Panc1 (cell line): ENCODE measurements at regions not wholly inside any gene's neighbourhood (a gene's known extent, or its start where the extent isn't known, plus 50 kb on each side); places are given as distances from the start of the nearest gene placed in this dataset.

Experiments
- ATAC-seq: fragments of 200-7000 bp; cut with Tn5 transposase; 2 replicates; pipeline ENCODE4 v1.9.1; 2020; ENCODE audit warnings: mild to moderate bottlenecking, moderate library complexity
- BruUV-seq: library from RNA; stranded (reverse); fragments of 400-500 nt; replicated peaks from 2 replicates; lab custom pipeline; 2021; lab: Mats Ljungman, UMichigan
- CTCF ChIA-PET: fragments of 300-600 bp; sonication (Branson Sonifier 250); formaldehyde crosslinking; loops from one replicate; lab custom pipeline; 2022; ENCODE audit warnings: antibody characterized with exemption; lab: Charles Lee
- POLR2A ChIA-PET: fragments of 300-600 bp; sonication (Branson Sonifier 250); formaldehyde crosslinking; loops from one replicate; lab custom pipeline; 2022; ENCODE audit warnings: antibody characterized with exemption; lab: Charles Lee
- DNase-seq: peaks from one replicate; pipeline ENCODE4 v3.0.0-alpha.2; 2010; ENCODE audit warnings: low read depth, low spot score
- H3K27ac ChIP-seq: 2 replicates; pipeline ENCODE4 v1.5.1; 2011; ENCODE audit warnings: mild to moderate bottlenecking, low read length, inconsistent platforms
- H3K27me3 ChIP-seq: fragments of 200-500 bp; sonication (Bioruptor generic); 2 replicates; pipeline ENCODE4 v1.6.0; 2014; ENCODE audit warnings: low read length, inconsistent platforms; ENCODE audit not compliant: control insufficient read depth, insufficient read depth
- H3K36me3 ChIP-seq: fragments of 200-500 bp; sonication (Bioruptor generic); 2 replicates; pipeline ENCODE4 v1.5.1; 2014; ENCODE audit warnings: inconsistent platforms, mild to moderate bottlenecking, low read length, moderate library complexity; ENCODE audit not compliant: control insufficient read depth, insufficient read depth
- H3K4me1 ChIP-seq: 2 replicates; pipeline ENCODE4 v1.5.1; 2011; ENCODE audit warnings: inconsistent platforms, mild to moderate bottlenecking, low read length, moderate library complexity; ENCODE audit not compliant: control insufficient read depth, insufficient read depth
- H3K4me3 ChIP-seq, 2 experiments: 2 replicates each; pipeline ENCODE4 v1.5.1; 2011 to 2012; ENCODE audit warnings: low read depth in 2 of 2, low read length in 2 of 2, mild to moderate bottlenecking in 2 of 2, inconsistent platforms in 1 of 2, moderate library complexity in 1 of 2
- H3K9me3 ChIP-seq: fragments of 200-500 bp; sonication (Bioruptor generic); 2 replicates; pipeline ENCODE4 v1.5.1; 2014; ENCODE audit warnings: low read depth, mild to moderate bottlenecking, inconsistent platforms, low read length, moderate library complexity; ENCODE audit not compliant: control insufficient read depth, insufficient read depth
- POLR2AphosphoS5 ChIP-seq: IDR thresholded peaks from 2 replicates; pipeline ENCODE4 v1.6.1; 2012; ENCODE audit warnings: mild to moderate bottlenecking, low read depth, low read length, moderate library complexity
- SIN3A ChIP-seq: IDR thresholded peaks from 2 replicates; pipeline ENCODE4 v1.6.1; 2012; ENCODE audit warnings: low read depth, mild to moderate bottlenecking, low read length, moderate library complexity, borderline replicate concordance; ENCODE audit not compliant: insufficient read depth
- TCF7L2 ChIP-seq: IDR thresholded peaks from 2 replicates; pipeline ENCODE4 v1.6.1; 2011; ENCODE audit warnings: mild to moderate bottlenecking, low read depth, low read length, inconsistent platforms
- in situ Hi-C: cut with HindIII; loops from 2 replicates; pipeline ENCODE4 v1.10.0; 2016; ENCODE audit warnings: low sequenced_read_pairs, low pct_unique_long_range_greater_than_20kb
- intact Hi-C: fragments of 100-400 bp; cut with micrococcal nuclease; formaldehyde crosslinking; loops from one replicate; pipeline ENCODE4 v1.10.0; 2022; ENCODE audit not compliant: unreplicated experiment
- TF ChIP-seq, protein P1 (sequence below), 2 experiments: IDR thresholded peaks; 2 replicates each; pipeline ENCODE4 v1.6.1; 2011 to 2012; ENCODE audit warnings: low read depth in 2 of 2, control low read depth in 1 of 2, low read length in 1 of 2, mild to moderate bottlenecking in 1 of 2, moderate library complexity in 1 of 2; ENCODE audit not compliant: insufficient read depth in 1 of 2
- TF ChIP-seq, protein P2 (sequence below): fragments of 450-650 bp; IDR thresholded peaks from 2 replicates; pipeline ENCODE4 v1.5.1; 2017; ENCODE audit warnings: mild to moderate bottlenecking

DNA sequence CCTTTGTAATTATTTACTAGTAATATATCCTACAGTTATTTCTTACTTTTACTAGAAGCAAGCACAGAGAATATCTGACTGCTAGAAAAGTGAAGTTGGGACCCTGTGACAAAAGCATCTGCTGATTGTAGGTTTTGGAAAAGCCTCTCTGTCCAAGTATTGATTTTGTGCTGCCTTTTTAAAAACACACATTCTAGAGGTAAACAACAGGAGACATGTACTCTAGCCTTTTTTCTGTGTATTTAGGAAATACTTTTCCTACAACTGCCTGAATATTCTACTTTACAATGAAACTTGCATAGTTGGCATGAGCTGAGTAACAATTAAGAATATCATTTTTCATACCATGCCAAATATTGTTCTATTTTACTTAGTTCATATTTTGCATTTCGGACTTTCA is 1249.0 kb downstream of the SLC16A7 start:
- TF ChIP-seq TCF7L2 (no peak), POLR2AphosphoS5 (no peak), SIN3A (no peak)
- TF ChIP-seq, protein P1, sequence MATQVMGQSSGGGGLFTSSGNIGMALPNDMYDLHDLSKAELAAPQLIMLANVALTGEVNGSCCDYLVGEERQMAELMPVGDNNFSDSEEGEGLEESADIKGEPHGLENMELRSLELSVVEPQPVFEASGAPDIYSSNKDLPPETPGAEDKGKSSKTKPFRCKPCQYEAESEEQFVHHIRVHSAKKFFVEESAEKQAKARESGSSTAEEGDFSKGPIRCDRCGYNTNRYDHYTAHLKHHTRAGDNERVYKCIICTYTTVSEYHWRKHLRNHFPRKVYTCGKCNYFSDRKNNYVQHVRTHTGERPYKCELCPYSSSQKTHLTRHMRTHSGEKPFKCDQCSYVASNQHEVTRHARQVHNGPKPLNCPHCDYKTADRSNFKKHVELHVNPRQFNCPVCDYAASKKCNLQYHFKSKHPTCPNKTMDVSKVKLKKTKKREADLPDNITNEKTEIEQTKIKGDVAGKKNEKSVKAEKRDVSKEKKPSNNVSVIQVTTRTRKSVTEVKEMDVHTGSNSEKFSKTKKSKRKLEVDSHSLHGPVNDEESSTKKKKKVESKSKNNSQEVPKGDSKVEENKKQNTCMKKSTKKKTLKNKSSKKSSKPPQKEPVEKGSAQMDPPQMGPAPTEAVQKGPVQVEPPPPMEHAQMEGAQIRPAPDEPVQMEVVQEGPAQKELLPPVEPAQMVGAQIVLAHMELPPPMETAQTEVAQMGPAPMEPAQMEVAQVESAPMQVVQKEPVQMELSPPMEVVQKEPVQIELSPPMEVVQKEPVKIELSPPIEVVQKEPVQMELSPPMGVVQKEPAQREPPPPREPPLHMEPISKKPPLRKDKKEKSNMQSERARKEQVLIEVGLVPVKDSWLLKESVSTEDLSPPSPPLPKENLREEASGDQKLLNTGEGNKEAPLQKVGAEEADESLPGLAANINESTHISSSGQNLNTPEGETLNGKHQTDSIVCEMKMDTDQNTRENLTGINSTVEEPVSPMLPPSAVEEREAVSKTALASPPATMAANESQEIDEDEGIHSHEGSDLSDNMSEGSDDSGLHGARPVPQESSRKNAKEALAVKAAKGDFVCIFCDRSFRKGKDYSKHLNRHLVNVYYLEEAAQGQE (IDR thresholded peaks at IDR 0.05; ENCODE audit: insufficient read depth in 1 of 2, low read depth in 2 of 2, low read length in 1 of 2) = no peak
- TF ChIP-seq, protein P2, sequence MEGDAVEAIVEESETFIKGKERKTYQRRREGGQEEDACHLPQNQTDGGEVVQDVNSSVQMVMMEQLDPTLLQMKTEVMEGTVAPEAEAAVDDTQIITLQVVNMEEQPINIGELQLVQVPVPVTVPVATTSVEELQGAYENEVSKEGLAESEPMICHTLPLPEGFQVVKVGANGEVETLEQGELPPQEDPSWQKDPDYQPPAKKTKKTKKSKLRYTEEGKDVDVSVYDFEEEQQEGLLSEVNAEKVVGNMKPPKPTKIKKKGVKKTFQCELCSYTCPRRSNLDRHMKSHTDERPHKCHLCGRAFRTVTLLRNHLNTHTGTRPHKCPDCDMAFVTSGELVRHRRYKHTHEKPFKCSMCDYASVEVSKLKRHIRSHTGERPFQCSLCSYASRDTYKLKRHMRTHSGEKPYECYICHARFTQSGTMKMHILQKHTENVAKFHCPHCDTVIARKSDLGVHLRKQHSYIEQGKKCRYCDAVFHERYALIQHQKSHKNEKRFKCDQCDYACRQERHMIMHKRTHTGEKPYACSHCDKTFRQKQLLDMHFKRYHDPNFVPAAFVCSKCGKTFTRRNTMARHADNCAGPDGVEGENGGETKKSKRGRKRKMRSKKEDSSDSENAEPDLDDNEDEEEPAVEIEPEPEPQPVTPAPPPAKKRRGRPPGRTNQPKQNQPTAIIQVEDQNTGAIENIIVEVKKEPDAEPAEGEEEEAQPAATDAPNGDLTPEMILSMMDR = no peak
- ATAC-seq (no peak), DNase-seq (no peak)
- intact Hi-C loops (no loop called here), in situ Hi-C loops (no loop called here)
- no peaks in the 10 kb centered on the region for H3K9me3 ChIP-seq
- H3K27ac ChIP-seq = no peak overlapping the region
- no peaks in the 10 kb centered on the region for H3K36me3 ChIP-seq
- H3K27me3 ChIP-seq = no peaks in the 10 kb centered on the region
- ChIA-PET POLR2A (no interaction called here), CTCF (no interaction called here)
- BruUV-seq = no TSS peak
- no peaks in the 10 kb centered on the region for H3K4me1 ChIP-seq
- H3K4me3 ChIP-seq = no peak overlapping the region

DNA sequence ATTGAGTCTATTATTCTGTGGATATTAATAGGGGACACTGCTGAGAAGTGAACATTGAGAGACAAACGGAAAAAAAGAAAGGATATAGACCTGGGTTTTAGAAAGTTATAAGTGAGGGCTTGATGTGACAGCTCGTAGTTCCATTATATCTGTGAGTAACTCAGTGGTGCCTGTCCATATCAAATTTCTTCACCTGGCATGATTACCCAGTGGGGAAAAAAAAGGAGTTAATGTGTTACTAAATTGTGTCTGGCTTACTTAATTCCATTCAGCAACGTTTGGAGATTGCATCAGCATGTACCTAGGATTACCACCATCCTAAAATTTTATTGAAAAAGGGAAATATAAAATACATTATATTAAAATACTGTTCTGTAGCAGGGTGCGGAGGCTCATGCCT is 1249.9 kb downstream of the SLC16A7 start:
- DNase-seq (no peak), ATAC-seq (no peak)
- Histone ChIP-seq H3K4me3 (no peak overlapping the region), H3K4me1 (no peaks in the 10 kb centered on the region), H3K36me3 (no peaks in the 10 kb centered on the region), H3K27ac (no peak overlapping the region), H3K27me3 (no peaks in the 10 kb centered on the region), H3K9me3 (no peaks in the 10 kb centered on the region)
- ChIA-PET POLR2A (no interaction called here), CTCF (no interaction called here)
- intact Hi-C loops (no loop called here), in situ Hi-C loops (no loop called here)
- no TSS peak for BruUV-seq
- TF ChIP-seq, protein P2 = no peak
- TF ChIP-seq TCF7L2 (no peak), POLR2AphosphoS5 (no peak), SIN3A (no peak)
- TF ChIP-seq, protein P1 (IDR thresholded peaks at IDR 0.05; ENCODE audit: insufficient read depth in 1 of 2, low read depth in 2 of 2, low read length in 1 of 2) = no peak
